ENCODE measurements at regions not wholly inside any gene's neighbourhood (a gene's known extent, or its start where the extent isn't known, plus 50 kb on each side); places are given as distances from the start of the nearest gene placed in this dataset.

DNA sequence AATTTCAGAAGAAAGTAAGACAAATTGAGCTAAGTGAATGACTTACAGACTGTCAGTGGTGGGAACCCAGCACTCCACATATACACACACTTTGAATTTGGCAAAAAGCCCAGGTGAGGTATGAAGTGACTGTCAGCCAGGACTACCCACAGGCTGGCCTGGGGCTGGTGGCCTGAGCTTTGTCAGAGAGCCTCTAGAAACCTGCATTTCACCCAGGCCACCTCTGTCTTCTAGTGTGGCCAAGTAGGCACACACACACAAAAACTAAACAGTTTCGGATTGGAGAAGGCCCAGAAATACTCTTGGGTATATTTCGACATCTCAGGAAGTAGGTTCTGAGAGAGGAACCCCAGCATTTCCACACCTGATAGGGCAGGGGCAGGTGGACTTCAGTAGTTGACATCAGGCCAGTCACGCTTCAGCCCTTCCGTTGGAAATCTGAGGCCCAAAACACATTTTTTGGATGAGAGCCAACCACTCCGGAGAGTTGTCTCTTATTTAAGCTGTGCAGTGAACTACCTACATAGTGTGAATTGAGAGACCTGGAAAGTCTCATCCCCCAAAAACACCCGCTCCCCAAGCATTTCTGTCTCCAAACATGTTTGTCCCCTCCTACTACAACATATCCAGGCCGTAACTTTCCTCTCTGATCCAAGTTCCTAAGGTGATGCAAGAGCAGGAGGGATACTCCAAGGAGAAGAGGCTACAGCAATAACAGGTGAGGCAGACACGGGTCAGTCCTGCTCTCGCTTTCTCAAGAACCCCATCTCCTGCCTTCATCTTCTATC is 167.2 kb upstream of the PROX1 start:
- TF ChIP-seq, protein P1, sequence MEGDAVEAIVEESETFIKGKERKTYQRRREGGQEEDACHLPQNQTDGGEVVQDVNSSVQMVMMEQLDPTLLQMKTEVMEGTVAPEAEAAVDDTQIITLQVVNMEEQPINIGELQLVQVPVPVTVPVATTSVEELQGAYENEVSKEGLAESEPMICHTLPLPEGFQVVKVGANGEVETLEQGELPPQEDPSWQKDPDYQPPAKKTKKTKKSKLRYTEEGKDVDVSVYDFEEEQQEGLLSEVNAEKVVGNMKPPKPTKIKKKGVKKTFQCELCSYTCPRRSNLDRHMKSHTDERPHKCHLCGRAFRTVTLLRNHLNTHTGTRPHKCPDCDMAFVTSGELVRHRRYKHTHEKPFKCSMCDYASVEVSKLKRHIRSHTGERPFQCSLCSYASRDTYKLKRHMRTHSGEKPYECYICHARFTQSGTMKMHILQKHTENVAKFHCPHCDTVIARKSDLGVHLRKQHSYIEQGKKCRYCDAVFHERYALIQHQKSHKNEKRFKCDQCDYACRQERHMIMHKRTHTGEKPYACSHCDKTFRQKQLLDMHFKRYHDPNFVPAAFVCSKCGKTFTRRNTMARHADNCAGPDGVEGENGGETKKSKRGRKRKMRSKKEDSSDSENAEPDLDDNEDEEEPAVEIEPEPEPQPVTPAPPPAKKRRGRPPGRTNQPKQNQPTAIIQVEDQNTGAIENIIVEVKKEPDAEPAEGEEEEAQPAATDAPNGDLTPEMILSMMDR (IDR thresholded peaks at IDR 0.05; ENCODE audit: low read length), result no peak
- TF ChIP-seq EZH2 (IDR thresholded peaks at IDR 0.05; ENCODE audit: borderline replicate concordance, low read length), result no peak

Measured in OCI-LY1 (cell line).